NCI-H1417 treated with DMSO at 0.1 percent for 48 hours (cell line): ENCODE measurements at regions not wholly inside any gene's neighbourhood (a gene's known extent, or its start where the extent isn't known, plus 50 kb on each side); places are given as distances from the start of the nearest gene placed in this dataset.
A peak's percentile ranks its signal among the peaks of the same experiment; 100 is the strongest.

ENCODE experiments used
- DNase-seq: peaks from one replicate; lab custom pipeline; 2025; lab: John Stamatoyannopoulos, UW

DNA sequence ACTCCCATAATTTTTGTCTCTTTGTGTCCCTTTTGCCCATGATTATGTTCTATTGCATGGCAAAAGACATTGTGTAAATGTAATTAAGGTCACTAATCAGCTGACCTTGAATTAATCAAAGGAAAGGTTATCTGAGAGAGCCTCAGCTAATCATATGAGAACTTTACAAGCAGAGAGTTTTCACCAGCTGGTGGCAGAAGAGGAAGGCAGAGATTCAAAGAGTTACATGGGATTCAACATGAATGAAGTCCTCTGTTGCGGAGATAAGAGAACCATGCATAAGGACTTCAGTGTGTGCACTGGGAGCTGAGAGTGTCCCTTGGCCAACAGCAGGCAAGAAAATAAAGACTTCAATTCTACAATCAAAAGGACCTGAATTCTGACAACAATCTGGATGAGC is 494.1 kb upstream of the ARID1B start:
- no peak for DNase-seq

- DNase-seq = no peak
Measured at GRCh38 chr6:156282087-156282486, 495.1 kb upstream of the ARID1B start.

GRCh38 chr6:156281266-156281665 is 495.9 kb upstream of the ARID1B start:
- no peak for DNase-seq

GRCh38 chr6:156280065-156280464 is 497.1 kb upstream of the ARID1B start:
- peak; percentile 54 for DNase-seq

DNA sequence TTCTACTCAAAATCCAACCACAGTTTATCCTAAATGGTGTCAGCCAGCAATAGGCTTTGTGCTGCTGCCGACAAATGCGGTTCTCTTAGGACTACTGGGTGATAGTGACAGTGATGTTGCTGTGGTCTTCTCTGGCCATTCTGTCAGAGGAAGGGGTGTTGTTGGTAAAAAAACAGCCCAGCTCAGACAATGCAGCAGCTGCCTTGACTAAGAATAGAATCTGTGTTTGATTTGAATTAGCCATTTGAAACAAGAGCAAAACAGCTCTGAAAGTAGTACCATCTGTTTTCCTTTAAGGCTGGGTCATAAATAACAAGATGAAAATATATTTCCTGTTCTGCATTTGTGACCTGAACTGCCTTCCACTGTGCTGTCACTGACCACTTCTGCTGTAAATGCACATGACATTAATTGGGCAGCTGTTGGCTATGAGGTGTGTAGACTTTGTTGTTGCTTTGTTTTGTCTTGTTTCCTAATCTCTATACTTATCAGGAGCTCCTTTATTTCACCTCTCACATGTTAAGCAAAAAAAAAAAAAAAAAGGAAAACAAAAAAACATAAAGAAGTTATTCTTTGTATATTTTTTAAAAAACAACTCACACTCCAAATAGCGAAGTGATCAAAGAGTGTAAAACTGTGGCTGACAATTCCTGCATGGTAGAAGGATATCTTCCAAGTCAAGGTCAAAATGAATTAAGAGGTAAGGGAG is 497.8 kb upstream of the ARID1B start:
- DNase-seq = peak; percentile 77

- DNase-seq = no peak
Measured at GRCh38 chr6:156273065-156273711, 504.0 kb upstream of the ARID1B start.

DNA sequence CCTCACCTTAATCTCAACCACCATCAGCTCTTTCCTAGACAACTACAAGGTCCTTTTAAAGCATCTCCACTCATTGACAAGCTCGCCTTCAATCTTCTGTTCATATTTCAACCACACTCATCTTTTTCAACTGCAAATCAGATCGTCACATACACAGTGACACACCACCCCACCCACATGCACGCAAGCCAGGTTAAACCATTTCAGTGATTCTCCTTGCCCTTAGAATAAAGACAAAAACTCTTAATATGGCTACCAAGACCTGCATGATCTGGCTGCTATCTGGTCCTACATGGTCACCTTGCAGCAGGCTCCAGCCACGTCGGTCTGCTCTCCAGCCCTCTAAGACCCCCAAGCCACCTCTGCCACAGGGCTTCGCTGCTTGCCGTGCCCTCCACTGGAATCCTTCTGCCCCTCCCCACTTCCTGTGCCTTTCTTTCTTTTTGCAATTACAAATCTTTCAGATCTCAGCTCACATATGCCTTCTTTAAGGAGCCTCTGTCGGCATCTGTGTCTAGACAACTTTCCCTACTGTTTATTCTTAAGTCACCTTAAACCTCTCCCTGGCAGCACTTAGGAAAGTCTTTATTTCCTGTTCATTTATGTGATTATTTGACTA is 507.3 kb upstream of the ARID1B start:
- DNase-seq = no peak

GRCh38 chr6:156268849-156269248 is 508.3 kb upstream of the ARID1B start:
- no peak for DNase-seq

GRCh38 chr6:156262014-156262413 is 515.2 kb upstream of the ARID1B start:
- no peak for DNase-seq

DNA sequence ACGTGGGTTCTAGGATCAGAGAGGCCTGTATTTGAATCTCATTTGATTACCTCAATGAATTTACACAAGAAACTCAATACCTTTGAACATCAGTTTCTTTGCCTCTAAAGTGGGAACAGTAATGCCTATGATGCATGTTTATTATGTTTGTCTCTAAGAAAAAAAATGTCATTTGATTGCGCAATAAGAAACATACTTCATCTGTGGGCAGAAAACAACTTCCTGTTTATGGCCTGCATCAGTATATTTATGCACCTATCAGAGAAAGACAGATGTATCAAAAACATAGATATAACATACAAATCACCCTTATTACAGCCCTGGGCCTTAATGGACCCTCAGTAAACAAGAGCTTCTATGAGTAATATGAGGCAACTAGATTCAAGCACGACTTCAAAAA is 516.4 kb upstream of the ARID1B start:
- DNase-seq = no peak

- DNase-seq = no peak
Measured at GRCh38 chr6:156258981-156259380, 518.2 kb upstream of the ARID1B start.

GRCh38 chr6:156256161-156256560 is 521.0 kb upstream of the ARID1B start:
- no peak for DNase-seq

GRCh38 chr6:156254240-156254639 is 522.9 kb upstream of the ARID1B start:
- no peak for DNase-seq

GRCh38 chr6:156250593-156250992 is 526.6 kb upstream of the ARID1B start:
- DNase-seq = no peak

GRCh38 chr6:156242206-156242605 is 535.0 kb upstream of the ARID1B start:
- DNase-seq = no peak

GRCh38 chr6:156231026-156231765 is 546.0 kb upstream of the ARID1B start:
- DNase-seq = no peak

- DNase-seq = no peak
Measured at GRCh38 chr6:156219973-156220372, 557.2 kb upstream of the ARID1B start.

DNA sequence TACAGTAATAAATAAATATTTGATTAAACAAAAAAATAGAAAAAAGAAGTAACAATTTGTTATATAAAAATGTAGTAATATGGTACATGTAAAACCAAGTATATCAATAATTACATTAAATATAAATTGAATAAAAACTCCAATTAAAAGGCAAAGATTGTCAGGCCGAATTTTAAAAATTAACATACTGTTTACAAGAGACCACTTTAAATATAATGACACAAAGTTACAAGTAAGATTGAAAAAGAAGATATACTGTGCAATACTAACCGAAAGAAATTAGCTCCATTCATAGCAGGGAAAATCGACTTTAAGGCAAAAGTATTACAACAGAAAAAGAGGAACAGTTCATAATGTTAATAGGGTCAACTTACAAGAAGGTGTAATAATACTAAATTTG is 571.5 kb upstream of the ARID1B start:
- no peak for DNase-seq

GRCh38 chr6:156199182-156199581 is 578.0 kb upstream of the ARID1B start:
- no peak for DNase-seq

DNA sequence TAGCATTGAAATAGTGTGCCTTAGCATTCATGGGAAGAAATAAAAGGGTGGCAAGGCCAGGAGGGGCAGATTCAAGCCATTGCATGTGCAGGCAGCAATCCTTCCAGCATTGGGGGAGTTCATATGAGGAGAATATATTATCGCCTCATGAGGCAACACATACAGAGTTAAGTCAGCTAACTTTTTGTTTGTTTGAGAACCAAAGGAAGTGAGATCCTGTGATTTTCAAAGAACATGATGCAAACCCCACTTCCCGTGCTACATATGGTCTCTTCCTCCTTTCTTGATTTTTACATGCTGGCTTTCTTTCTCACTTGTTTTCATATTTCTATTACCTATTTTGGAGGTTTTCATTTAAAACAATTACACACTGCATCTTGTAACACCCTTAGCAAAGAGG is 579.7 kb upstream of the ARID1B start:
- DNase-seq = no peak

- no peak for DNase-seq
Measured at GRCh38 chr6:156194981-156195380, 582.2 kb upstream of the ARID1B start.

DNA sequence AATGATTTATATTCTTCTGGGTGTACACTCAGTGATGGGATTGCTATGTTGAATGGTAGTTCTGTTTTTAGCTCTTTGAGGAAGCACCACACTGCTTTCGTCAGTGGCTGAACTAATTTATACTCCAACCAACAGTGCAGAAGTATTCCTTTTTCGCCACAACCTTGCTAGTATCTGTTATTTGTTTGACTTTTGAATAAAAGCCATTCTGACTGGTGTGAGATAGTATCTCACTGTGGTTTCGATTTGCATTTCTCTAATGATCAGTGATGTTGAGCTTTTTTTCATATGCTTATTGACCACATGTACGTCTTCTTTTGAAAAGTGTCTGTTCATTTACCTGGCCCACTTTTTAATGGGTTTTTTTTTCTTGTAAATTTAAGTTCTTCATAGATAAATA is 583.8 kb upstream of the ARID1B start:
- DNase-seq = no peak

GRCh38 chr6:156191895-156192294 is 585.3 kb upstream of the ARID1B start:
- DNase-seq = no peak
